Right renal pelvis (tissue), 4 donors: ENCODE measurements at regions not wholly inside any gene's neighbourhood (a gene's known extent, or its start where the extent isn't known, plus 50 kb on each side); places are given as distances from the start of the nearest gene placed in this dataset.
"Not testable (repeated sequence)": the region's sequence is repeated elsewhere in the genome, so short reads cannot be mapped to it uniquely, and the experiment has no call there.

Experiments used
- DNase-seq, 4 donors: peaks; one replicate each; pipeline ENCODE4 v3.0.0-alpha.2; 2013; ENCODE audit warnings: low read depth in 4 of 4, low spot score in 3 of 4, missing footprints in 1 of 4

DNA sequence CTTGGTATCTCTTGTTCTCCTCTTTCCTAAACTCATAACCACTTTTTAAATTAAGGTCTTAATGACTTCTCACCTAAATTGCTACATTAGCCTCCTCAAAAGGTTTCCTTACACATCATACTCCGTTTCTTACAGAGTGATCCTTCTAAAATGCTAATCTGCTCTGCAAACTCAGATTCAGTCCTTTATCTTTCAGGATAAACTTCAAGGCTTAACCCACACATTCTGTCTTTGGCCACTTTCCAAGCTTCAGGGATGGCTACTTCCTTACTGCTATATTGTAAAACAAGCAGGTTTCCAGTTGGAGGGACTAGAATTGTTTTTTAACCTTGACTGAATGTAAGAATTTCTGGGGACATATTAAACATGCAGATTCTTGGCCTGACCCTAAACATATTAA, 105.5 kb upstream of the CHD1 start:
- DNase-seq = no peak

GRCh38 chr5:99033014-99033900, 104.5 kb upstream of the CHD1 start:
- no peak for DNase-seq

- peak in 3 of 4 donors; percentile 52 to 59 (median 55) for DNase-seq
These were observed 103.6 kb upstream of the CHD1 start for GRCh38 chr5:99032234-99033013.

DNA sequence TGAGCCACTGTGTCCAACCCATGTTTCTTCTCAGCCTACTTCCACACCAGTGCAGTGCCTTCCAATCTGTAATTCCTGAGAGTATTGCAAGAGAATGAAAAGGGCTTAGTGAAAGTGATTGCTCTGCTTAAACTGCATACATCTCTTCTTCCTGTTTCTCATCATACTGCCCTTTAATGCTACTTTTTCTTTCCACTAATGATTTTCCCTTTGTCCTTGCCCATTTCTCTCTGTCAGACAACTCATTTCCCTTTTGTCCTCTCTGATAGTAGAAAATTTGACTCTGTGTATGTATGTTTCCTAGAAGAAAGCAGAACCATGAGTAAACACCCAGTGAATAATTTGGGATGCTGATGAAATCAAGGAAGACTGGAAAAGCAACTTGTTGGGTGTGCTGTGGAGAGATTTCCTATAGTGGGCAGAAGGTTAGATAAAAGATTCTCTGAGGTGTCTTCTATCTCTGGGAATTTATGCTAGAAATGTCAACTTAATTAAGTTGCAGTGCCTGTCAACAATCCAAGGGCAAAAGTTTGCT, 102.2 kb upstream of the CHD1 start:
- DNase-seq = no peak

DNA sequence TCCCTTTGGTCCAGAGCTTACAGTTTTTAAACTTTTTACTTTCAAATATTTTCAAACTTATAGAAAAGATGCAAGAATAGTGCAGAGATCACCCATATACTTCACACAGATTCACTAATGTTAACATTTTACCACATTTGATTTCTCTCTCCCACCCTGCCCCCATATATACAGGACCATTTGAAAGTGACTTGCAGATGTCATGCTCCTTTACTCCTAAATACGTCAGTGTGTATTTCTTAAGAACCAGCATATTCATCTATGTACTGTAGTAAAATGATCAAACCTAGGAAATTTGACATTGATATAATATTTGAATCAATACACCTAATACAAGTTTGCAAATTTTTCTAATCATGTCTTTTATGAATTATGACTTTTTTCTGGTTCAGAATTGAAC, 100.4 kb upstream of the CHD1 start:
- DNase-seq = no peak

DNA sequence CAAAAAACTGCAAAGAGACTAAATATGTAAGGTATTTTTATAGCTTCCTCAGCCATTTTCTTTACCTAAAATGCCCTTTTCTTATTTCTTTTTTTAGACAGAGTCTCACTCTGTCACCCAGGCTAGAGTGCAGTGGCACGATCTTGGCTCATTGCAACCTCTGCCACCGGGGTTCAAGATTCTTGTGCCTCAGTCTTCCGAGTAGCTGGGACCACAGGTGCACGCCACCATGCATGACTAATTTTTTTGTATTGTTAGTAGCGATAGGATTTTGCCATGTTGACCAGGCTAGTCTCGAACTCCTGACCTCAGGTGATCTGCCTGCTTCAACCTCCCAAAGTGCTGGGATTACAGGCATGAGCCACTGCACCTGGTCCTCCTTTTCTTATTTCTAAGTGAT, 99.4 kb upstream of the CHD1 start:
- DNase-seq = not testable (repeated sequence)

DNA sequence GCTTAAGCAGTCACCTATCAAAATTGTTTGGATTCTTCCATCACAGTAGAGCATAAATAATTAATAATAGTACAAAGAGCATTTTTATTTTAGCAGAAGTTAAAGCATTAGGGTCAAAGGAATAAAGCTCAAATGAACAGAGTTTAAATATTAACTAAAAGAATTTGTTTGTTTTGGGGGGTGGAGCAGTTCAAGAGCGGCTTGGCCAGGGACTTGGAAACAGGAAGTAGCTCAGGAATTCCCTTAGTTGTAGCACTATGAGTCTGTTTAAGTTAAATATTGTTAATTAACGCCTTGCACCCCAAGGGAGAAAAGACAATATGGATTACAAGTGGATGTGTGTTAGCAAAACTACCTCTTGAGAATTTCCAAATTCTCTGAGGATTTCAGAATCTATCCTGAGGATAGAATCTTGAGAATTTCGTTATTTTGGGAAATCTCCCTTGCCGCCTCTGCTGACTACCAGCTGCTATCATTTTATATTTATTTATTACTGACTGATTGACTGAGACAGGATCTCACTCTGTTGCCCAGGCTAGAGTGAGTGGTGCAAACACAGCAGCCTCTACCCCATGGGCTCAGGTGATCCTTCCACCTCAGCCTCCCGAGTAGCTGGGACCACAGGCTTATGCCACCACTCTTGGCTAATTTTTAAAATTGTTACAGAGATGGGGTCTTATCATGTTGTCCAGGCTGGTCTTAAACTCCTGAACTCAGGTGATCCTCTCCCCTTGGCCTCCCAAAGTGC, 96.7 kb upstream of the CHD1 start:
- DNase-seq = peak in 1 of 4 donors; percentile 30

GRCh38 chr5:99023330-99023729, 94.5 kb upstream of the CHD1 start:
- no peak for DNase-seq

DNA sequence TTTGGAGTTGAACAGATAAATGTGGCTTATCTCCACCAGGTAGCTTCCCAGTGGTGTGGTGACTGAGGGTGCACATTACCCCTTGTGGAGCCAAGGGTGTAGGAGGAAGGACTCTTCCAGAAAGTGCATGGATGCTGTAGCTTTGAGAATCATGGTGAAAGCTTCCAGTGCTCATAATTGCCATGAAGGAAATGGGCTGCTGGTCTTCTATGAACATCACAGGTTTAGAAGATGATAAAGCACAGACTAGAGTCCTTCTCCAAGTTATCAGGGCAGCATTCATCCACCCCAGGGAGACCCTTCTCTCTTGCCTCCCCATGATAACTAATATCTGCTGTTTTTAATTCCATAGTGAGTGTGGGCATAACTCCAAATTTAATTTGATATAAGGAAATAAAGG, 93.4 kb upstream of the CHD1 start:
- no peak for DNase-seq

DNA sequence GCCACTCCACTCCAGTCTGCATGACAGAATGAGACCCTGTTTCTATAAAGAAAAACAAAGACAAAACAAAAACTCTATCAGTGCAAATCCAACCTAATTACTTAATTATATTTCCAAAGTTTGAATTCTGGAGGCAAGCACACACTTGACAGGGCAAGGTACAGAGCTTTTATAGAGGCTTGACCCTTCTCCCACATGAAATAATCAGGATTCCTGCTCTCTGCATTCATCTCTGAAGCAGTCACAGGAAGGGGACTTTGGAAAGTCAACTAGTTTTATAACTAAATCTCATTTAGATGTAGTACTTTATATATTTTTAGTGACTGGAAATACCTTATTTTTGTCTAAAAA, 91.9 kb upstream of the CHD1 start:
- no peak for DNase-seq

GRCh38 chr5:99019812-99020697, 91.2 kb upstream of the CHD1 start:
- DNase-seq = no peak

DNA sequence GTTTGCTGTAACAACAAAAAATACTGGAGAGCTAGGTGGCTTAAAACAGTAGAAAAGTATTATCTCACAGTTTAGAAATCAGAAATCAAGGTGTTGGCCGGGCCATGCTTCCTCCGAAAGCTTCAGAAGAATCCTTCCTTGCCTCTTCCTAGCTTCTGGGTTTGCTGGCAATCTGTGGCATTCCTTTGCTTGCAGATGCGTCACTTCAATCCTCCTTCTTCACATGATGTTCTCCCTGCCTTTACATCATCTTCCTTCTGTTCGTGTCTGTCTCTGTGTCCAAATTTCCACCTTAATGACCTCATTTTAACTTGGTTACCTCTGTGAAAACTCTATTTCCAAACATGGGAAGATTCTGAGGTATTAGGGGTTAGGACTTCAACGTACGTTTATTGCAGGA, 90.4 kb upstream of the CHD1 start:
- DNase-seq = no peak

GRCh38 chr5:99010294-99010693, 81.5 kb upstream of the CHD1 start:
- no peak for DNase-seq

- not testable (repeated sequence) for DNase-seq
These were observed 79.2 kb upstream of the CHD1 start for GRCh38 chr5:99008009-99008408.

DNA sequence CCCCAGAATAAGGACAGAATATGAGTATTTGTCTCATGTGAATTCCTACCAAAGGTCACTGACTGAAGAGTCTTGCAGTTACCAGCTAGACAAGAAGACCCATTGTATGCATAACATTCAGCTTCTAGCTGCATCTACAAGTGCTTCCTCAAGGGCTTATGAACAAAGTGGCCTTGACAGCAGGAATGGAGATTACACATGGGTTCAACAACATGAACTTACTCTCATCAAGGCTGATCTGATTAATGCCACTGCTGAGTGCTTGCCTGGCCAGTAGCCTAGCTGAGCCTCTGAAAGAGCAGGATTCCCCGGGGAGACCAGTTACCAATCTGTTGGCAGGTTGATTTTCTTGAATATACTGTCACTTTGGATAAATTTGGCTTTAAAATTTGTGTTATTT, 76.7 kb upstream of the CHD1 start:
- no peak for DNase-seq

DNA sequence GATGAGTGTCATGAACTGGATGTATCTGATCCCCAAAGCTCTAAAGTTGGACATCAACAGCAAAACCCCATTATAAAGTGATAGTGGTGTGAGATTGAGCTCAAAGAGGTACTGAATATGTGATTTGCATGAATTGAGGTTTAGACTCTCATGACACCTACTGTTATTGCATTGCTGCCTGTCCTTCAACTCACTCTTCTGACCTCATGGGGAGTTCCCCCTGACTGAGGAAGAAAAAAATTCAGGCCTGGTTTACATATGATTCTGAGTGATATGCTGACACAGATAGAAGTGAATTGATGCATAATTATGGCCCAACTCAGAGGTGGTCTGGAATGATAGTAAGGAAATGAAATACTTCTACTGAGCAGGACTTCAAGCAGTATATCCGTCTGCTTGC, 76.2 kb upstream of the CHD1 start:
- no peak for DNase-seq

DNA sequence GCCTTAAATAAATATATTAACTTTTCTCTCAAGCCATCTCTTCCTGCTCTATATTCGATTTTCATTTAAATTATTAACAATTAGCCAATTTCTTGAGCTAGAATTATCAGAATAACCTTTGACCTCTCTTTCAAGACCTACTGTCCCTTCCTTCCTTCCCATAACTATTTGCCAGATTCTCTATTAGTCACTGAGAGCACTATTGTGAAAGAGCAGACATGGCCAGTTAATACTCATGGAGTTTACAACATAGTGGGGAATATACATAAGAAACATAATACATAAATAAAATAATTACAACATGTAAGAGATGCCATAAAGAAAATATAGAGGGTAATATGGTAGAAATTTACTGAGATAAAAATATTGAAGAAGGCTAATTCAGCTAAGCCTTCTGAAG, 72.1 kb upstream of the CHD1 start:
- DNase-seq = no peak

GRCh38 chr5:99000221-99000620, 71.4 kb upstream of the CHD1 start:
- DNase-seq = no peak

DNA sequence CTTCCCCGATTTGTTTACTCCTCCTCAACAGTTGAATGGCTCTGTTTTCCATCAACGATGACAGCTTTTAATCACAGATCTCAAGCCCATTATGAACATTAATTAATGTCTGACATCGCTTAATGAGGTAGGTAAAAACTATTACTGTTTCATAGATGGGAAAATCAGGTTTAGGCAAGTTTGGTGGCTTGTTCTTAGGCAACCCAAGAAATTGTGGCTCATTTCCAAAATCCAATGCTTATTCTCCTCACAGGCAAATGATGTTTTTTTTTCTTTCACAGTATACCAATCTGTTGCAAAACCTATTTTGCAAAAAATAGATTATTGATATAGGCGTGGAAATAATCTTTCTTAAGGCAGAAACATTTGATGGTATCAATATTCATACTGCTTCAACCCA, 70.8 kb upstream of the CHD1 start:
- DNase-seq = no peak

- no peak for DNase-seq
These were observed 68.2 kb upstream of the CHD1 start for GRCh38 chr5:98997000-98997399.
